Heart right ventricle (tissue), 16 donors: ENCODE measurements at regions not wholly inside any gene's neighbourhood (a gene's known extent, or its start where the extent isn't known, plus 50 kb on each side); places are given as distances from the start of the nearest gene placed in this dataset.

Source experiments
- ATAC-seq, 8 donors: fragments of 200-7000 bp; cut with Tn5 transposase; one replicate each; pipeline ENCODE4 v1.9.1; 2020; ENCODE audit warnings: mild to moderate bottlenecking in 8 of 8, moderate library complexity in 8 of 8, moderate number of reproducible peaks in 1 of 8
- DNase-seq, 2 donors: peaks; one replicate each; pipeline ENCODE4 v3.0.0-alpha.2; 2020
- H3K27ac ChIP-seq, 10 donors: fragments of 200-600 bp; sonication (generic) in 2 of 10; one replicate each; pipeline versions ENCODE4 v1.5.0 to v1.8.0; 2020 to 2022; ENCODE audit warnings: mild to moderate bottlenecking in 3 of 10
- H3K27me3 ChIP-seq, 7 donors: fragments of 200-600 bp; one replicate each; pipeline ENCODE4 v1.8.0; 2021 to 2022; ENCODE audit warnings: mild to moderate bottlenecking in 2 of 7
- H3K36me3 ChIP-seq, 9 donors: fragments of 200-600 bp; sonication (generic) in 1 of 9; one replicate each; pipeline versions ENCODE4 v1.5.0 to v1.8.0; 2020 to 2022; ENCODE audit warnings: mild to moderate bottlenecking in 2 of 9
- H3K4me1 ChIP-seq, 9 donors: fragments of 200-600 bp; sonication (generic) in 1 of 9; one replicate each; pipeline versions ENCODE4 v1.5.0 to v1.8.0; 2020 to 2022; ENCODE audit warnings: mild to moderate bottlenecking in 4 of 9
- H3K4me3 ChIP-seq, 10 donors: fragments of 200-600 bp; sonication (generic) in 2 of 10; one replicate each; pipeline versions ENCODE4 v1.5.0 to v1.8.0; 2020 to 2022; ENCODE audit warnings: mild to moderate bottlenecking in 7 of 10, moderate library complexity in 2 of 10
- H3K9me3 ChIP-seq, 11 donors: fragments of 200-600 bp in 10 of 11; sonication (generic) in 2 of 11; one replicate each; pipeline versions ENCODE4 v1.5.0 to v1.8.0; 2013 to 2022; ENCODE audit warnings: mild to moderate bottlenecking in 2 of 11, control low read depth in 1 of 11, moderate library complexity in 1 of 11
- CTCF ChIP-seq, 9 donors: fragments of 200-600 bp; sonication (generic) in 2 of 9; IDR thresholded peaks; one replicate each; pipeline versions ENCODE4 v1.5.0 to v1.8.0; 2021 to 2022; ENCODE audit warnings: antibody characterized with exemption in 9 of 9, mild to moderate bottlenecking in 5 of 9, moderate library complexity in 1 of 9
- WGBS, 2 donors: extraction: QIAGEN DNeasy Blood & Tissue Kit; methylation state at CpG; one replicate each; pipeline ENCODE4 v1.1.7; 2013; ENCODE audit warnings: inconsistent platforms in 1 of 2; 5-methylcytosine and 5-hydroxymethylcytosine counted together
- intact Hi-C, 10 donors: fragments of 100-400 bp; cut with DNase I; formaldehyde crosslinking; loops; one replicate each; pipeline versions ENCODE4 v1.11.1 to v1.14.2; 2022
- donor health status: Arrhythmogenic right ventricular cardiomyopathy.
- donor health status: ischemic (EF 13 %, LVEDD 7.1; RV severe dilation, severe dysfunction).
- donor health status: healthy with polysubstance abuse.
- donor health status: DM: no; HTN: yes; CAD: no.
- donor health status: DM: no; HTN: no; CAD: no.
- donor health status: ischemic (EF 25% LVEDD 6.9; RV normal size, moderate dysfunction).
- donor health status: ischemic (EF 25% LVEDD 5.7; RV mildly dilated, moderate dysfunction).
- donor health status: healthy.
- donor health status: DM: yes; HTN: yes; CAD: no.
- donor health status: Ischemic cardiomyopathy.
- donor health status: ischemic (EF 35%, LVEDD 5.7; RV mildly dilated, moderate dysfunction).
- donor health status: nonischemic (EF 11% LVEDD 7.7; RV severe dilation, severe dysfunction).
- donor health status: DM: yes; HTN: yes; CAD: no.
- donor health status: PGD.
- donor health status: ischemic (EF 29% LVEDD 5.4; RV normal size, mild dysfunction).
- donor health status: nonischemic (EF 23%, LVEDD 6.1; RV moderate dilation, normal function).

DNA sequence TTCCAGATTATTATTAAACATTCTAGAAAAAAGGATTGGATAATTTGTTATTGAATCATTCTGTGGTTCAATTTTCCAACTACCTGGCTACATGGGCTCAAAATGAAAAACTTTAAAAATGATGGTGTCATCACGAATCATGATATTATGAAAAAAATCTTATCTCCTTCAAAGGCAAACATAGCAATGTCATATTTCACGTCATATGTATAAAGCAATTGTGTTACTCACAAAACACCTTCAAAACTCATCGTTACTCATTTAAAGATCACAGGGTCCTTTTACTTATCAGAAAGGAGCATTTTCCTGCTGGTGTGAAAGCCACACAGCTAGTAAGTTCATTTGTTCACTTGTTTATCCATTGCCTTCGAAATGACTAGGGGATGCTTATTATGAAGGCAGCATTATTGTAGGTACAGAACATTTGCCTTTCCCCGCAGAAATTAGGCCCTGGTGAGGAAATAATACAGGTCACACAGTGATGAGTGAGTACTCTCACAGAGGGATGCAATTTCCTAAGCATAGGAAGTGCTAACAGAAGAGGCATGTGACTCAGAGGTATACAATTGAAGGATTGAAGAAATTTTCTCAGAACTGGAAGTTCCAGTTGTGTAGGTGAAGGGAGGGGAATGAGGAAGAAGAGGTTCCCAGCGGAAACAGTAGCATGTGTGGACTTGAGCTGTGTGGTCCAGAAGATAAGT lies 478.7 kb downstream of the INHBA start:
- no peaks in the 10 kb centered on the region for H3K27me3 ChIP-seq
- ATAC-seq (no peak), DNase-seq (no peak)
- 89 to 92% methylated on average over 6 of the region's 6 CpGs for WGBS, 2 donors
- no peaks in the 10 kb centered on the region for H3K4me1 ChIP-seq
- no peak overlapping the region for H3K27ac ChIP-seq
- peaks cover 0 to 9% (median 0%) of the 10 kb centered on the region in 11 donors for H3K9me3 ChIP-seq
- H3K36me3 ChIP-seq = no peaks in the 10 kb centered on the region
- intact Hi-C loops = no loop called here
- no peak overlapping the region for H3K4me3 ChIP-seq
- no peak for TF ChIP-seq CTCF (IDR thresholded peaks at IDR 0.05)

DNA sequence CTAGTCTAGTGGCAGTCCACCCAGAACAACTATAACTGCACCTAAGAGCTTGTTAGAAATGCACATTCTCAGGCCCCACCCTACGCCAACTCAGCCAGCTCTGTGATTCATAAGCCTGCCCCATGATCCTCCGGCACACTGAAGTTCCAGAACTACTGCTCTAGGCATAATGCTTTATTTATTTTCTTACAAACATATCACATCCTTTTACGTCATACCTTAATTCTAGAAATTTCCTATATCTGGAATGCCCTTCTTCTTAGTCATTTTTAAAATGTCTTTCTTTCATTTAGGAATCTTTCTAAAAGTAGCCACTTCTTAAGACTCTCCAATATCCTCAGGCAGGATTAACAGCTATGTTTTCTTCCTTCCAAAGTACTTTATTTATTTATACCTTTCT lies 480.1 kb downstream of the INHBA start:
- DNase-seq (no peak), ATAC-seq (no peak)
- Histone ChIP-seq H3K9me3 (no peaks in the 10 kb centered on the region), H3K27me3 (no peaks in the 10 kb centered on the region), H3K36me3 (no peaks in the 10 kb centered on the region), H3K4me3 (no peak overlapping the region), H3K4me1 (no peaks in the 10 kb centered on the region), H3K27ac (no peak overlapping the region)
- intact Hi-C loops = no loop called here
- WGBS, 2 donors = 96 to 97% methylated on average over 3 of the region's 3 CpGs
- TF ChIP-seq CTCF (IDR thresholded peaks at IDR 0.05) = no peak

GRCh38 chr7:41220266-41220665 lies 482.6 kb downstream of the INHBA start:
- H3K27me3 ChIP-seq = no peaks in the 10 kb centered on the region
- WGBS, 2 donors = 61 to 64% methylated on average over 1 of the region's 1 CpG
- H3K9me3 ChIP-seq = no peaks in the 10 kb centered on the region
- TF ChIP-seq CTCF (IDR thresholded peaks at IDR 0.05) = no peak
- DNase-seq (no peak), ATAC-seq (no peak)
- H3K36me3 ChIP-seq = no peaks in the 10 kb centered on the region
- intact Hi-C loops = no loop called here
- no peak overlapping the region for H3K27ac ChIP-seq
- H3K4me3 ChIP-seq = no peak overlapping the region
- no peaks in the 10 kb centered on the region for H3K4me1 ChIP-seq

- H3K36me3 ChIP-seq = no peaks in the 10 kb centered on the region
- H3K4me3 ChIP-seq = no peak overlapping the region
- no peaks in the 10 kb centered on the region for H3K4me1 ChIP-seq
- no peak overlapping the region for H3K27ac ChIP-seq
- H3K27me3 ChIP-seq = no peaks in the 10 kb centered on the region
- DNase-seq (no peak), ATAC-seq (no peak)
- no peaks in the 10 kb centered on the region for H3K9me3 ChIP-seq
- no peak for TF ChIP-seq CTCF (IDR thresholded peaks at IDR 0.05)
- WGBS, 2 donors = 43 to 45% methylated on average over 2 of the region's 2 CpGs
- intact Hi-C loops = no loop called here
Measured at GRCh38 chr7:41219276-41219675, 483.6 kb downstream of the INHBA start.
